Stimulated activated CD4-positive, alpha-beta T cell treated with anti-CD3 and anti-CD28 coated beads, Interleukin-4, amount 100 ng/mL, for 4 hours (primary cell): ENCODE measurements at regions not wholly inside any gene's neighbourhood (a gene's known extent, or its start where the extent isn't known, plus 50 kb on each side); places are given as distances from the start of the nearest gene placed in this dataset.

Experiments
- DNase-seq, 2 experiments: peaks; one replicate each; pipeline ENCODE4 v3.0.0-alpha.2; 2020

GRCh38 chr5:82414041-82414388 is 135.9 kb upstream of the RPS23 start:
- DNase-seq = no peak

- no peak for DNase-seq
Observed at GRCh38 chr5:82413302-82414040, 135.3 kb upstream of the RPS23 start.

DNA sequence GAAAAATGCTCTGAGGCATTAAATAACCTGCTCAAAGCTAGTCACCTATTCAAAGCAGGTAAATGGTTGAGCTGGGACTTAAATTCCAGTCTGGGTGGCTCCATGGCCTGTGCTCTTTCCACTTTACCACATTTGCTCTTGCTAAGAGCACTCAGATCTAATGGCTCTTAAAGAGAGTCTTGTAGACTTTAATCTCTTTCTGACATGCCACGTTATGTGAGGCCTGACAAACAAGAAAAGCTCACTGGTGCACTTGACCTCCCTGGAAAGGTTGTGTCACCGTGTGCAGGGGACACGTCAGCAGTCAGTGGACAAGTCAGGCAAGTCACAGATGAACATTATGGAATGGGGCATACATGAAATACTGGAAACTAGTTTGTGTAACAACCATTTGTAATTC is 129.9 kb upstream of the RPS23 start:
- DNase-seq = no peak

DNA sequence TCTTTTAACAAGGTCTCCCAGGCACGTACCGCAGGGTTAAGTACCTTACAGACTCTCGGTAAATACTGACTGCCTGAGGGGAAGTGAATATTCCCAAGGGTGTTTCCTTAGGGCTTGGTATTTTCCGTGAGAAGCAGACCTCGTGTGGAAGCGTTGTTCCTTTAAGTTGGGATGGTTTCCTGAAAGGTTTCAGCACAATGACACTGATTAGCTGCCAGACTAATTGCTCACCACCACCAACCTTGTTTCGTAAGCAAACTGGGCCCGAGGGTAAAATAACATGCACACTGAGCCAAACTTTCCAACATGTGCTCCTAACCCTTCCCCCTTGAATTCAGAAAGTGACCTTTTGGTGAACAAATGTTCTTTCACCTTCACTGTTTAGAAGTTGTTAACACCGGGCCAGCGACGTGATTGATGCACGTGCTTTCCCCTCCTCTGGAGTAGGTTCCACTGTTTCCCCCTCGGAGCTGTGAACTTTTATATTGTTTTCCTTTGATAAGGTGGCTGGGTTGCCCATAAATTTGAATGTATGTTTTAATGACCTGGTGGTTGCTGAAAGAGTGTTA is 128.1 kb upstream of the RPS23 start:
- no peak for DNase-seq

DNA sequence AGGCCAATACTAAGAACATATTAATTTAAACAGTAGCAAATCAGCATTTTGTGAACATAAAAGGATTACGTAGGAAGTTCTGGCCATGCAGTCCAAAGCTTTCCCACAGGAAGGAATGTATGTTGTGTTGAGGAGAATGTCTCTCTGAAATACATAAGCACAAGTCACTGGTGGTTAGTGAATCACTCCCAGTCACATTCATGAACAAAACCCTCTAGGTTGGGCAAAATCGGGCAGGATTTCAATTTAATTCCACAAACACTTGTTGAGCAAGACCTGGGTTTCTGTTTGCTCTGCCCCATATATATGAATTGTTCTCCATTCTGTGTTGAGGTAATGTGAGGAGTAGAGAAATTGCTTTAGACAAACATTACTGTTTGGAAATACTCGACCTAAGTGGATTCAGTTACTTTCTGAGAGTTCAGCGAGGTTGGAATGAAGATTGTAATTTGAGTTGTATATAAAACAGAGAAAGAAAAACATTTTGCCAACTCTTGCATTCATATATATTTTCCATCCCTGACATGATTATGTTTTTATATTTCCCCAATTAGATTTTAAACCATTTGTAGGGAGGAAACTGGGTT is 127.6 kb upstream of the RPS23 start:
- no peak for DNase-seq

DNA sequence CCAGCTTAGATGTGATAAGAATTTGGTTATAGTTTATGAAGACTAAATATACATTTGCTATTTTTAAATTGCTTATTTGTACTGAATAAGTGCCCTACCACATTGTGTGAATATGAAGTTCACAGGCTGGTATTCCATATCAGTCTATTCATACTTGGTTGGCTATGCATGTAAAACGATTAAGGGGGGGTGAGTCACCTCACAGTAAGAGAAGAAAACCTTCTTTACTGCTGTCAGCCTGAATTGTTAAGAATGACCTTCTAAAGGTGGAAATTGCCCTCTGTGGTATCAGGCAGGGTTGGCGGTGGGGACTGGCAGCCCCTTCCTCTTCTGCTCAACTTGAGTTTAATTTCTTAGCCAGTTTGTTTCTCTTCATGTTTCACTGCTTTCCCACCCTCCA is 127.0 kb upstream of the RPS23 start:
- no peak for DNase-seq

- no peak for DNase-seq
Observed at GRCh38 chr5:82404382-82404945, 126.3 kb upstream of the RPS23 start.

GRCh38 chr5:82403724-82404123 is 125.6 kb upstream of the RPS23 start:
- no peak for DNase-seq

DNA sequence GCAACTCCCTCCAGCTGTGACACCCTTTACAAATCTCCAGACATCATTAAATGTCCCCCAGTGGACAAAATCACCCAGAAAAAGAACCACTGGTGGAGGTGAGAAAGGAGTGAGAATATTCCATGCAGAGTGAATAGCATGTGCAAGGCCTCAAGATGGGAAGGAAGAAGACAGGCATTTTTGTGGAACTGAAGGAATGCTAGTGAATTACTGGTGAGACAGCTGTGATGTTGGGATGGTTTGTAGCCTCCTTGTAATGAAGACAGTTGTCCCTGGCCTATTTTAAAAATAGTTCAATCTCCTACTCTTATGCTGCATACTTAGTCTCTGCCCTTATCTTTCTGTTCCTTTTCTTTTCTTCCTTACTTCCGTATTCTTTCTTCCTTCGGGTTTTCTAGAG is 124.9 kb upstream of the RPS23 start:
- DNase-seq = no peak

DNA sequence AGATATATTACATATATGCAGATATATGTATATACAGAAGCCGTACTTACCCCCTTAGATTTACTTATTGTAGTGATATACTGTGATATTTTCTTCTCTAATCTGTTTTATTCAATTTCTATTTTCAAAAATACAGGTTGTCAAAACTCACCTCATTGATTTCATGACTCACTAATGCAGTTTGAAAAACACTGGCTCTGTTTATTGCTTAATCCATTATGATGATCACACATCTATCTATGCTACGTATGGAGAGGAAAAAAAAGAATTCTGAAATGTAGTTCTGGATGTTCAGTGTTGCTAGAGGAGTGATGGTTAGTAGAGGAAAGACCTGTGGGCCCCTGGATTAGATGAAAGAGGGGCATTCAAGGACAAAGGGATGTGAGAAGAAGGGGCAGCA is 121.0 kb upstream of the RPS23 start:
- DNase-seq = no peak

- no peak for DNase-seq
Observed at GRCh38 chr5:82397741-82398320, 119.7 kb upstream of the RPS23 start.

DNA sequence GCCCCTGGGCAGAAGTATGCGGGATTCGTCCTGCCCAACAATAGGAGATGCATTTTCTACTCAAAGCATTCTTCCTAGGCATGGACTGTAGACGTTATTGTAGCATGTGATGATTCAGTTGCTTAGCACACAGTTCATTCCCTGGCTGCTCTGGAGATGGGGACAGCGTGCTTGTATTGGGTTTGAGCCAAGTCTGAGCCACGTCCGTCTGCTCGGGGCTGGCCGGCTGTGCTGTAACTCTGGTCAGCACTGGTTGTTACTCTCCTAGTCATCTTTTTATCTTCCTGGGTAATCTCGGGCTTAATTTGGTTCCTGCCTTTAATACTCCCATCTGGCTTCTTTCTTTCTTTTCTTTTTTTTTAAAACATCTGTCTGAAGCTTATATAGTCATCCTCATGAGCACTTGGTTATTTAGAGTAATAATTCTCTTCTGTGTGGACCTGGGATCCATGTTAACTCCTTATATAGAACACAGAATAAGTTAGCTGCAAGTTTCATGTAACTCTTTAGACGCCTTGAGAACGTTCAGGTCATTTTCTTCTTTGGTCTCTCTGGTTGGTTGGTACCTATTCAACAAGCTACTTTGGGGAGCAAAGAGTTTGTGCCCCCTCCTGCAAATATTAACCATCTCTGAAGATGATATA is 118.8 kb upstream of the RPS23 start:
- DNase-seq = no peak

- DNase-seq = no peak
Observed at GRCh38 chr5:82396396-82396795, 118.2 kb upstream of the RPS23 start.

DNA sequence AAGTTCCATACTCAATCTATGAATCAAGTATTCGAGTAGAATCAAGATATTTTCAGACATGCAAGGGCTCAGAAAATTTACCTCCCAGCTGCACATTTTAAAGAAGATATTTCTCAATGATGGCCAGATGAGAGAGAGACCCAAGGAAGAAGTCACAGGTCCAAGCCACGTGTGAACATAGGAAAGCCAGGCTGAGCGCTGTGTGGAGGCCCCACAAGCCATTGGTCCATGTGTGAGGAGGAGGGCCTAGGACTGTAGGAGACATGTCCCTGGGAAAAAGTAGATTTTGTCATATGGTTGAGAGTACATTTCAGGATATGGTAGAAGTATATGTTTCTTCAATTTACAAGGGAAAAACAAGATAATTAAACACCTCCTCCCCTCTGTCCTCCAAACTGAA is 115.8 kb upstream of the RPS23 start:
- DNase-seq = no peak

DNA sequence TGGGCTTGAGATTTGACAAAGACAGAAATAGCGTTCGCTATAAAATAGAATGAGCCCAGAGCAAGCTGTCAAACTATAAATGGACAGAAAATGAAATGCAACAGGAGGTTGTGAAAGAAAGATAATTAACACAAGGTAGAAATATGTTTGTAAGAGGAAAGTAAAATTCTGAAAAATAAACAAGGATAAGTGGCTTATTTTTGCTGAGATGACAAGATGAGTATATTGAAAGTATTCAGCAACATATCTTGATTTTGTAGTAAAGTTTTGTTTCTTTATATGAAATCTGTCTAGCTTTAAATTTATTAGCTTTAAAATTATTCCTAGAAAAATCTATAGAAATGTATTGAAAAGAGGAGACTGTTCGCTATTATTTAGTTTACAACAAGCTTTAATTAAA is 111.9 kb upstream of the RPS23 start:
- DNase-seq = no peak

GRCh38 chr5:82389347-82389746 is 111.2 kb upstream of the RPS23 start:
- no peak for DNase-seq

DNA sequence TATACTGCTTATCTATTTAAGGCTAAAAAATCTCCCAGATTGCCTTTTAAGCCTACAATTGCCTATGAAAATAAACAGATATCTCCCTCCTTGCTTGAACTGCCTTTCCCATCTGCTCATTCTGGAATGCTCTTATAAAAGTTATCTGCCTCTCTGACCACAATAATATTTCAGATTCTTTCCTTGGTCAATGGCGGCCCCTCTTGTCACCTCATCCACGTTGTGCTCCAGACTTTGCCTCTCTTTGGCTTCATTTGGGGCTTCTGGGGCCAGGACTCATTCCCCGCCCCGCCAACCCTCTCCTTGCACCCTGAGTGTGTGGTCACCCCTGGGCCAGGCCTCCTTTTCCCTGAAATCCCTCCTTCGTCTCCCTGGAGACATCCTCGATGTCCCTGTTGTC is 110.0 kb upstream of the RPS23 start:
- no peak for DNase-seq

- no peak for DNase-seq
Observed at GRCh38 chr5:82387819-82388166, 109.6 kb upstream of the RPS23 start.

- no peak for DNase-seq
Observed at GRCh38 chr5:82387001-82387818, 109.1 kb upstream of the RPS23 start.

- DNase-seq = no peak
Observed at GRCh38 chr5:82386576-82386975, 108.4 kb upstream of the RPS23 start.

- DNase-seq = no peak
Observed at GRCh38 chr5:82384034-82384750, 106.0 kb upstream of the RPS23 start.

GRCh38 chr5:82381591-82381990 is 103.4 kb upstream of the RPS23 start:
- DNase-seq = no peak
